RCC 7860 (cell line): ENCODE measurements at regions not wholly inside any gene's neighbourhood (a gene's known extent, or its start where the extent isn't known, plus 50 kb on each side); places are given as distances from the start of the nearest gene placed in this dataset.
A peak's percentile ranks its signal among the peaks of the same experiment; 100 is the strongest.

Experiments used
- DNase-seq: peaks from one replicate; pipeline ENCODE4 v3.0.0-alpha.2; 2015; ENCODE audit warnings: low spot score
- FAIRE-seq: peaks from 2 replicates; lab custom pipeline; 2012; peaks lifted over from hg19 to GRCh38; lab: Jason Lieb, UNC

- no peak for FAIRE-seq
- DNase-seq = no peak
Observed at GRCh38 chr1:87939444-87939843, 610.8 kb downstream of the LMO4 start.

- FAIRE-seq (no peak), DNase-seq (no peak)
Observed at GRCh38 chr1:87940421-87940820, 611.7 kb downstream of the LMO4 start.

- no peak for DNase-seq
- FAIRE-seq = no peak
Observed at GRCh38 chr1:87941337-87941946, 612.8 kb downstream of the LMO4 start.

- FAIRE-seq (no peak), DNase-seq (no peak)
Observed at GRCh38 chr1:87942165-87942564, 613.5 kb downstream of the LMO4 start.

GRCh38 chr1:87949711-87950110 lies 621.0 kb downstream of the LMO4 start:
- DNase-seq = no peak
- FAIRE-seq = no peak

- FAIRE-seq (no peak), DNase-seq (no peak)
Observed at GRCh38 chr1:87950369-87950768, 621.7 kb downstream of the LMO4 start.

- FAIRE-seq = no peak
Observed at GRCh38 chr1:87951409-87951808, 622.7 kb downstream of the LMO4 start.

GRCh38 chr1:87951852-87952251 lies 623.2 kb downstream of the LMO4 start:
- FAIRE-seq (peak; percentile 16), DNase-seq (peak; percentile 41)

More at GRCh38 chr1:87951409-87951808, 622.7 kb downstream of the LMO4 start:
- DNase-seq = no peak

- DNase-seq (no peak), FAIRE-seq (no peak)
Observed at GRCh38 chr1:87953121-87953520, 624.4 kb downstream of the LMO4 start.

GRCh38 chr1:87953732-87954344 lies 625.2 kb downstream of the LMO4 start:
- DNase-seq (peak; percentile 63), FAIRE-seq (no peak)

GRCh38 chr1:87955038-87955437 lies 626.4 kb downstream of the LMO4 start:
- no peak for DNase-seq
- no peak for FAIRE-seq

GRCh38 chr1:87956072-87956471 lies 627.4 kb downstream of the LMO4 start:
- peak; percentile 96 for DNase-seq

GRCh38 chr1:87956750-87957149 lies 628.1 kb downstream of the LMO4 start:
- DNase-seq (no peak), FAIRE-seq (no peak)

More at GRCh38 chr1:87956072-87956471, 627.4 kb downstream of the LMO4 start:
- FAIRE-seq = peak; percentile 97

GRCh38 chr1:87957331-87957730 lies 628.7 kb downstream of the LMO4 start:
- no peak for DNase-seq

GRCh38 chr1:87958201-87958600 lies 629.5 kb downstream of the LMO4 start:
- DNase-seq = no peak
- no peak for FAIRE-seq

More at GRCh38 chr1:87957331-87957730, 628.7 kb downstream of the LMO4 start:
- no peak for FAIRE-seq

GRCh38 chr1:87958716-87959115 lies 630.0 kb downstream of the LMO4 start:
- DNase-seq (no peak), FAIRE-seq (no peak)

- DNase-seq (no peak), FAIRE-seq (no peak)
Observed at GRCh38 chr1:87959236-87959635, 630.6 kb downstream of the LMO4 start.

GRCh38 chr1:87961992-87962391 lies 633.3 kb downstream of the LMO4 start:
- DNase-seq (no peak), FAIRE-seq (no peak)

- no peak for DNase-seq
- no peak for FAIRE-seq
Observed at GRCh38 chr1:87963556-87963955, 634.9 kb downstream of the LMO4 start.

GRCh38 chr1:87965193-87965592 lies 636.5 kb downstream of the LMO4 start:
- DNase-seq = no peak
- FAIRE-seq = no peak

GRCh38 chr1:87968197-87968955 lies 639.7 kb downstream of the LMO4 start:
- DNase-seq = peak; percentile 64
- FAIRE-seq = peak; percentile 91

GRCh38 chr1:87969040-87969439 lies 640.4 kb downstream of the LMO4 start:
- FAIRE-seq (no peak), DNase-seq (no peak)
